Left lung (tissue), 4 donors: ENCODE measurements at regions not wholly inside any gene's neighbourhood (a gene's known extent, or its start where the extent isn't known, plus 50 kb on each side); places are given as distances from the start of the nearest gene placed in this dataset.

Experiments used
- ATAC-seq: fragments of 200-7000 bp; cut with Tn5 transposase; one replicate; pipeline ENCODE4 v1.9.1; 2020; ENCODE audit warnings: moderate library complexity
- DNase-seq, 4 donors: peaks; one replicate each; pipeline ENCODE4 v3.0.0-alpha.2; 2013 to 2020
- H3K27ac ChIP-seq, 2 donors: fragments of 200-600 bp; sonication (generic) in 1 of 2; one replicate each; pipeline versions ENCODE4 v1.5.0 to v1.8.0; 2020 to 2021
- H3K27me3 ChIP-seq, 2 donors: fragments of 200-600 bp; sonication (generic) in 1 of 2; one replicate each; pipeline versions ENCODE4 v1.5.0 to v1.8.0; 2020 to 2021
- H3K36me3 ChIP-seq, 2 donors: fragments of 200-600 bp; sonication (generic) in 1 of 2; one replicate each; pipeline versions ENCODE4 v1.5.0 to v1.8.0; 2020 to 2021
- H3K4me1 ChIP-seq, 2 donors: fragments of 200-600 bp; one replicate each; pipeline ENCODE4 v1.8.0; 2021
- H3K4me3 ChIP-seq, 2 donors: fragments of 200-600 bp; sonication (generic) in 1 of 2; one replicate each; pipeline versions ENCODE4 v1.5.0 to v1.8.0; 2020 to 2021; ENCODE audit warnings: mild to moderate bottlenecking in 1 of 2
- H3K9me3 ChIP-seq, 2 donors: fragments of 200-600 bp; sonication (generic) in 1 of 2; one replicate each; pipeline versions ENCODE4 v1.5.0 to v1.8.0; 2020 to 2021
- intact Hi-C, 2 donors: fragments of 100-400 bp; cut with DNase I; formaldehyde crosslinking; loops; one replicate each; pipeline versions ENCODE4 v1.11.2 to v1.14.2; 2022
- TF ChIP-seq, protein P1 (sequence below), 2 donors: fragments of 200-600 bp; sonication (generic) in 1 of 2; IDR thresholded peaks; one replicate each; pipeline versions ENCODE4 v1.5.0 to v1.8.0; 2021; ENCODE audit warnings: antibody characterized with exemption in 2 of 2
- donor health status: DM: no; HTN: yes; CAD: no.
- donor health status: DM: no; HTN: no; CAD: no.

DNA sequence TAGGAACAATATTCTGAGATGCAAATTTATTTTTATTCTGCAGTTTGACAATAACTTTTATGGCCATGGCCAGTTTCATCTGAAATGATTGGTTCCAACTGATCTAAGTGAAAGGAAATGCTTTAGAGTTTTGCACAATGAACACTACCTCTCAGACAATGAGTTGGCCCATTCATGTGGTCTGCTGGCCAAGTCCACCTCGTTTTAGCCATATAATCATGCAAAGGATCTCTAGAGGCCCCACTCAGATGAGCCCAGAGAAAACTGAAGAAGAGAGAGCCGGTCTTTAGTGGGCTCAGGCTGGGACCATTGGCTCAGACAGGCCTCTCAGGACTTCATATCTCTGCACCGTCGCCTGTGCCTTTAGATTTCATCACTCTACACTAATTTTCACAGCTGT is 254.7 kb downstream of the MREG start:
- Histone ChIP-seq H3K27me3 (no peaks in the 10 kb centered on the region), H3K9me3 (no peaks in the 10 kb centered on the region), H3K4me3 (no peak overlapping the region), H3K27ac (no peak overlapping the region), H3K36me3 (no peaks in the 10 kb centered on the region), H3K4me1 (no peaks in the 10 kb centered on the region)
- TF ChIP-seq, protein P1, sequence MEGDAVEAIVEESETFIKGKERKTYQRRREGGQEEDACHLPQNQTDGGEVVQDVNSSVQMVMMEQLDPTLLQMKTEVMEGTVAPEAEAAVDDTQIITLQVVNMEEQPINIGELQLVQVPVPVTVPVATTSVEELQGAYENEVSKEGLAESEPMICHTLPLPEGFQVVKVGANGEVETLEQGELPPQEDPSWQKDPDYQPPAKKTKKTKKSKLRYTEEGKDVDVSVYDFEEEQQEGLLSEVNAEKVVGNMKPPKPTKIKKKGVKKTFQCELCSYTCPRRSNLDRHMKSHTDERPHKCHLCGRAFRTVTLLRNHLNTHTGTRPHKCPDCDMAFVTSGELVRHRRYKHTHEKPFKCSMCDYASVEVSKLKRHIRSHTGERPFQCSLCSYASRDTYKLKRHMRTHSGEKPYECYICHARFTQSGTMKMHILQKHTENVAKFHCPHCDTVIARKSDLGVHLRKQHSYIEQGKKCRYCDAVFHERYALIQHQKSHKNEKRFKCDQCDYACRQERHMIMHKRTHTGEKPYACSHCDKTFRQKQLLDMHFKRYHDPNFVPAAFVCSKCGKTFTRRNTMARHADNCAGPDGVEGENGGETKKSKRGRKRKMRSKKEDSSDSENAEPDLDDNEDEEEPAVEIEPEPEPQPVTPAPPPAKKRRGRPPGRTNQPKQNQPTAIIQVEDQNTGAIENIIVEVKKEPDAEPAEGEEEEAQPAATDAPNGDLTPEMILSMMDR (IDR thresholded peaks at IDR 0.05) = no peak
- no peak for DNase-seq
- intact Hi-C loops = no loop called here
- no peak for ATAC-seq

DNA sequence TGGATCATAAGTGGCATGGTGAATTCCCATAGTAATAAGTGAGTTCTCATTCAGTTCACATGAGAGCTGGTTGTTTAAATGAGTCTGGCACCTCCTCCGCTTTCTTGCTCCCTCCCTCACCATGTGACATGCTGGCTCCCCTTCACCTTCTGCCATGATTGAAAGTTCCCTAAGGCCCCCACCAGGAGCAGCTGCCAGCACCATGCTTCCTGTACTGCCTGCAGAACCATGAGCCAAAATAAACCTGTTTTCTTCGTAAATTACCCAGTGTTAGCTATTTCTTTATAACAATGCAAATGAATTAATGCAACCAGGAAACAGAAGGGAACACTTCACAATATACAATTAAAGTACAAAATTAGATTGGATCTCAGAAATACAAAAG is 257.0 kb downstream of the MREG start:
- TF ChIP-seq, protein P1 (IDR thresholded peaks at IDR 0.05) = no peak
- Histone ChIP-seq H3K36me3 (no peaks in the 10 kb centered on the region), H3K27ac (no peak overlapping the region), H3K4me3 (no peak overlapping the region), H3K27me3 (no peaks in the 10 kb centered on the region), H3K9me3 (no peaks in the 10 kb centered on the region), H3K4me1 (peaks cover 0 to under 1% of the 10 kb centered on the region in 2 donors)
- intact Hi-C loops = no loop called here
- ATAC-seq = no peak
- no peak for DNase-seq

DNA sequence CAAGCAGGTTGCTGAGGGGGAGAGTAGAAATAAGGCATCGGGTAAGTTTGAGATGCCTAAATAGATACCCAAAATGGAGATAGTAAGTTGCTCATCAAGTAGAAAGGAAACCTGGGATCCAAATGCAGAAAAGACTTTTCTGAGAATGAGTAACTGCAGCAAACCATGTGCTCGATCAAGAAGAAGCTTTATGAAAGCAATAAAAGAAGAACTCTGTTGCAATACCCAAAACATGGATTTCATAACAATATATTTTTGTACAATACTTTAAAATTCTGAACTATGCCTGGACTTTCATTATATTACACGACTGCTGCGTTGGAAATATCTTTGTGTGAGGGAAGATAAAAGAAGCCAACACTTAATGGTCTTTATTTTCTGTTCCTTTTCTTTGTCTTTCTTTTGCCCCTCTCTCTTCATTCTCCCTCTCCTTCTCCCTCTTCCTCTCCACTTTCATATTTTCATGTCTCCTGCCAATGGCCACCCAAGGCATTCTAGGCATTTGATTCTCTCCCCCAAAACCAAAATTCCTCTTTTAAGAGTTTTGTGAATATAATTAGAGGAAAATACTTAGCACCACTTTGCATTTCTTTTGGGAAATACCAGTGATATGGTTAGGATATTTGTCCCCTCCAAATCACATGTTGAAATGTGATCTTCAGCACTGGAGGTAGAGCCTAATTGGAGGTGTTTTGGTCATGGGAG is 257.6 kb downstream of the MREG start:
- no peaks in the 10 kb centered on the region for H3K36me3 ChIP-seq
- H3K27ac ChIP-seq = no peak overlapping the region
- H3K4me3 ChIP-seq = no peak overlapping the region
- H3K27me3 ChIP-seq = no peaks in the 10 kb centered on the region
- H3K4me1 ChIP-seq = peaks cover 0 to 6% of the 10 kb centered on the region in 2 donors
- ATAC-seq (no peak), DNase-seq (no peak)
- no peaks in the 10 kb centered on the region for H3K9me3 ChIP-seq
- intact Hi-C loops = no loop called here
- TF ChIP-seq, protein P1 (IDR thresholded peaks at IDR 0.05) = no peak

DNA sequence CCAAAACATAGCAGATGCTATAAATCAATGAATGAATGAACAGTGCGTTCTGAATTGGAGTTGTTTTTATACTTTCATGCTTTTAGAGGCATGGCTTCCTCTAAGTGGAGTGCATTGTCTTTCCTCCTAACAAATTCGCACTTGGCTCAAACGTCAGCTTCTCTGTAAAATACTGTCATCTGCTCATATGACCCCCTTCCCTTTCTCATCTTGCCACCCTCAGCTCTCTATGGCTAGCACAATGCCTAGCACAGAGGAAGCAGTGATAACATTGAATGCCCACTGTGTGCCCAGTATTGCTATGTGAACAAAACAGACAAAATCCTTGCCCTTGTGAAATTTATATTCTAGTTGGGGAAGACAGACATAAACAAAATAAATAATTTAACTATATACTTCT is 258.8 kb downstream of the MREG start:
- Histone ChIP-seq H3K4me1 (peaks cover 11 to 12% of the 10 kb centered on the region in 2 donors), H3K27ac (no peak overlapping the region), H3K27me3 (no peaks in the 10 kb centered on the region), H3K36me3 (no peaks in the 10 kb centered on the region), H3K4me3 (no peak overlapping the region), H3K9me3 (no peaks in the 10 kb centered on the region)
- peak; percentile 35 for ATAC-seq
- no peak for DNase-seq
- intact Hi-C loops = no loop called here
- TF ChIP-seq, protein P1 (IDR thresholded peaks at IDR 0.05) = no peak

DNA sequence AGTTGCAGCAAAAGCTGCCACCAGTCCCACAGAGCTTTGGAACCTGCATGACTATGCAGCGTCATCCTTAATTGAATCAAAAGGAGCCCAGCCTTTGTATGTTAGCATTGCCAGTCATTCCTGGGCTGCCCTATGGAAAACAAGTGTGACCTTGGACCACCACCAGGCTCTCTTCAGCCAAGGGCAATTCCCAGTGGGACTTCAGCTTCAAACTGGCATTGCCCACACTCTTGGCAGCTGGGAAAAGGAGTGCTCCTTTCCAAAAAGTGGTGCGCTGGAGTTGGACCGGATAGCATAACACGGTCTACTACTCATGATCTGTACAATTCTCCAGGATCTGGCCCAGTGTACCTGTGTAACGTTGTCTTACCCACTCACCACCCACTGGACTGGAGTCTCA is 259.5 kb downstream of the MREG start:
- ATAC-seq = no peak

More for the DNA sequence above, 259.5 kb downstream of the MREG start:
- Histone ChIP-seq H3K9me3 (no peaks in the 10 kb centered on the region), H3K27ac (no peak overlapping the region), H3K27me3 (no peaks in the 10 kb centered on the region), H3K36me3 (no peaks in the 10 kb centered on the region), H3K4me3 (no peak overlapping the region), H3K4me1 (peaks cover 18 to 20% of the 10 kb centered on the region in 2 donors)
- TF ChIP-seq, protein P1 (IDR thresholded peaks at IDR 0.05) = no peak
- DNase-seq = no peak
- intact Hi-C loops = no loop called here
